ENCODE measurements at regions not wholly inside any gene's neighbourhood (a gene's known extent, or its start where the extent isn't known, plus 50 kb on each side); places are given as distances from the start of the nearest gene placed in this dataset.
A peak's percentile ranks its signal among the peaks of the same experiment; 100 is the strongest.

GRCh38 chr12:98410356-98410755 is 105.0 kb upstream of the TMPO start:
- DNase-seq (ENCODE audit: low read depth in 2 of 3, low spot score in 2 of 3) = no peak

- peak in 2 of 3 donors; percentile 64 to 87 for DNase-seq (ENCODE audit: low read depth in 2 of 3, low spot score in 2 of 3)
Measured at GRCh38 chr12:98416845-98417244, 98.5 kb upstream of the TMPO start.

- no peak for DNase-seq (ENCODE audit: low read depth in 2 of 3, low spot score in 2 of 3)
Measured at GRCh38 chr12:98417266-98417665, 98.1 kb upstream of the TMPO start.

GRCh38 chr12:98418357-98419075 is 96.9 kb upstream of the TMPO start:
- DNase-seq (ENCODE audit: low read depth in 2 of 3, low spot score in 2 of 3) = peak in 1 of 3 donors; percentile 33

GRCh38 chr12:98419081-98419794 is 96.2 kb upstream of the TMPO start:
- DNase-seq (ENCODE audit: low read depth in 2 of 3, low spot score in 2 of 3) = no peak

- DNase-seq (ENCODE audit: low read depth in 2 of 3, low spot score in 2 of 3) = no peak
Measured at GRCh38 chr12:98419795-98420404, 95.5 kb upstream of the TMPO start.

GRCh38 chr12:98420461-98420860 is 94.9 kb upstream of the TMPO start:
- DNase-seq (ENCODE audit: low read depth in 2 of 3, low spot score in 2 of 3) = no peak

GRCh38 chr12:98421316-98421715 is 94.1 kb upstream of the TMPO start:
- no peak for DNase-seq (ENCODE audit: low read depth in 2 of 3, low spot score in 2 of 3)

- no peak for DNase-seq (ENCODE audit: low read depth in 2 of 3, low spot score in 2 of 3)
Measured at GRCh38 chr12:98422359-98422758, 93.0 kb upstream of the TMPO start.

GRCh38 chr12:98422812-98423211 is 92.6 kb upstream of the TMPO start:
- no peak for DNase-seq (ENCODE audit: low read depth in 2 of 3, low spot score in 2 of 3)

- no peak for DNase-seq (ENCODE audit: low read depth in 2 of 3, low spot score in 2 of 3)
Measured at GRCh38 chr12:98423963-98424362, 91.4 kb upstream of the TMPO start.

GRCh38 chr12:98424726-98425401 is 90.5 kb upstream of the TMPO start:
- DNase-seq (ENCODE audit: low read depth in 2 of 3, low spot score in 2 of 3) = peak; percentile 11 to 74 (median 63)

GRCh38 chr12:98425859-98426258 is 89.5 kb upstream of the TMPO start:
- no peak for DNase-seq (ENCODE audit: low read depth in 2 of 3, low spot score in 2 of 3)

GRCh38 chr12:98431089-98431488 is 84.3 kb upstream of the TMPO start:
- DNase-seq (ENCODE audit: low read depth in 2 of 3, low spot score in 2 of 3) = no peak

GRCh38 chr12:98437166-98437565 is 78.2 kb upstream of the TMPO start:
- DNase-seq (ENCODE audit: low read depth in 2 of 3, low spot score in 2 of 3) = no peak

- no peak for DNase-seq (ENCODE audit: low read depth in 2 of 3, low spot score in 2 of 3)
Measured at GRCh38 chr12:98437806-98438595, 77.4 kb upstream of the TMPO start.

- DNase-seq (ENCODE audit: low read depth in 2 of 3, low spot score in 2 of 3) = no peak
Measured at GRCh38 chr12:98438656-98439230, 76.6 kb upstream of the TMPO start.

- peak in 1 of 3 donors; percentile 17 for DNase-seq (ENCODE audit: low read depth in 2 of 3, low spot score in 2 of 3)
Measured at GRCh38 chr12:98439471-98439951, 75.9 kb upstream of the TMPO start.

GRCh38 chr12:98439981-98440581 is 75.3 kb upstream of the TMPO start:
- DNase-seq (ENCODE audit: low read depth in 2 of 3, low spot score in 2 of 3) = peak in 2 of 3 donors; percentile 94 to 99

GRCh38 chr12:98446060-98446459 is 69.3 kb upstream of the TMPO start:
- DNase-seq (ENCODE audit: low read depth in 2 of 3, low spot score in 2 of 3) = no peak

Measured in hematopoietic multipotent progenitor cell (in vitro differentiated cells).